HEK293 (cell line): ENCODE measurements at regions not wholly inside any gene's neighbourhood (a gene's known extent, or its start where the extent isn't known, plus 50 kb on each side); places are given as distances from the start of the nearest gene placed in this dataset.

ENCODE experiments used
- CTCF ChIA-PET: fragments of 350-600 bp; formaldehyde crosslinking; extraction: SDS; loops from one replicate; lab custom pipeline; 2021; ENCODE audit warnings: antibody characterized with exemption; lab: Yijun Ruan, JAX
- POLR2A ChIA-PET: fragments of 300-600 bp; formaldehyde crosslinking; extraction: SDS; loops from one replicate; lab custom pipeline; 2020; ENCODE audit warnings: antibody characterized with exemption, inconsistent platforms; lab: Yijun Ruan, JAX
- H3K27ac ChIP-seq: fragments of 200-500 bp; sonication (Bioruptor generic); 2 replicates; pipeline ENCODE4 v1.5.1; 2014; ENCODE audit warnings: low read depth, low read length, control low read depth, inconsistent platforms; ENCODE audit errors: extremely low read depth
- H3K36me3 ChIP-seq, 2 experiments: fragments of 200-500 bp in 1 of 2; sonication (Bioruptor generic) in 1 of 2; 1 replicate in 1 of 2; 2 replicates in 1 of 2; pipeline ENCODE4 v1.5.1; 2014 to 2017; ENCODE audit warnings: inconsistent platforms in 2 of 2, low read length in 2 of 2; ENCODE audit not compliant: control insufficient read depth in 2 of 2, insufficient read depth in 1 of 2
- H3K4me1 ChIP-seq: fragments of 200-500 bp; sonication (Bioruptor generic); 2 replicates; pipeline ENCODE4 v1.5.1; 2014; ENCODE audit warnings: mild to moderate bottlenecking, low read length, inconsistent platforms; ENCODE audit not compliant: control insufficient read depth, insufficient read depth
- H3K4me3 ChIP-seq: 2 replicates; pipeline ENCODE4 v1.5.1; 2011; ENCODE audit warnings: low read depth, mild to moderate bottlenecking, control low read depth, low read length, moderate library complexity
- H3K9me3 ChIP-seq: fragments of 200-500 bp; sonication (Bioruptor generic); 2 replicates; pipeline ENCODE4 v1.5.1; 2014; ENCODE audit warnings: low read depth, low read length, inconsistent platforms; ENCODE audit not compliant: control insufficient read depth, insufficient read depth
- GLIS2 ChIP-seq: fragments of 450-650 bp; formaldehyde crosslinking; IDR thresholded peaks from 2 replicates; pipeline ENCODE4 v1.5.1; 2016; ENCODE audit warnings: missing biosample characterization, missing genetic modification characterization
- PRDM1 ChIP-seq: fragments of 450-650 bp; formaldehyde crosslinking; IDR thresholded peaks from 2 replicates; pipeline ENCODE4; 2016; ENCODE audit warnings: missing biosample characterization, missing genetic modification characterization
- SP3 ChIP-seq: fragments of 450-650 bp; formaldehyde crosslinking; IDR thresholded peaks from 2 replicates; pipeline ENCODE4 v1.5.1; 2016; ENCODE audit warnings: missing biosample characterization, missing genetic modification characterization
- TCF7L2 ChIP-seq: IDR thresholded peaks from 2 replicates; pipeline ENCODE4 v1.6.1; 2011; ENCODE audit warnings: low read depth, mild to moderate bottlenecking, inconsistent platforms, low read length, moderate library complexity, borderline replicate concordance
- ZEB2 ChIP-seq: fragments of 450-650 bp; formaldehyde crosslinking; IDR thresholded peaks from 2 replicates; pipeline ENCODE4 v1.5.1; 2016; ENCODE audit warnings: missing biosample characterization, missing genetic modification characterization
- ZNF10 ChIP-seq: fragments of 450-650 bp; formaldehyde crosslinking; IDR thresholded peaks from 2 replicates; pipeline ENCODE4 v1.5.1; 2017; ENCODE audit warnings: missing biosample characterization, missing genetic modification characterization
- ZNF138 ChIP-seq: fragments of 450-650 bp; formaldehyde crosslinking; IDR thresholded peaks from 2 replicates; pipeline ENCODE4 v1.5.1; 2016; ENCODE audit warnings: missing biosample characterization, missing genetic modification characterization, borderline replicate concordance
- ZNF148 ChIP-seq: fragments of 450-650 bp; formaldehyde crosslinking; IDR thresholded peaks from 2 replicates; pipeline ENCODE4 v1.5.0; 2017; ENCODE audit warnings: missing biosample characterization, missing genetic modification characterization, borderline replicate concordance
- ZNF184 ChIP-seq: fragments of 450-650 bp; IDR thresholded peaks from 2 replicates; pipeline ENCODE4 v1.5.1; 2018; ENCODE audit warnings: missing biosample characterization, mild to moderate bottlenecking, missing genetic modification characterization
- ZNF324 ChIP-seq: fragments of 450-650 bp; formaldehyde crosslinking; IDR thresholded peaks from 2 replicates; pipeline ENCODE4 v1.5.1; 2016; ENCODE audit warnings: missing biosample characterization, missing genetic modification characterization
- ZNF354C ChIP-seq: fragments of 450-650 bp; formaldehyde crosslinking; IDR thresholded peaks from 2 replicates; pipeline ENCODE4 v1.5.1; 2016; ENCODE audit warnings: missing biosample characterization, missing genetic modification characterization, low read depth, borderline replicate concordance
- ZNF366 ChIP-seq: fragments of 450-650 bp; formaldehyde crosslinking; conservative IDR thresholded peaks from 2 replicates; pipeline ENCODE4 v1.5.1; 2016; ENCODE audit warnings: missing biosample characterization, missing genetic modification characterization
- ZNF518A ChIP-seq: fragments of 450-650 bp; formaldehyde crosslinking; conservative IDR thresholded peaks from 2 replicates; pipeline ENCODE4 v1.5.1; 2016; ENCODE audit warnings: low read depth, missing biosample characterization, missing genetic modification characterization
- ZNF530 ChIP-seq: fragments of 450-650 bp; formaldehyde crosslinking; IDR thresholded peaks from 2 replicates; pipeline ENCODE4 v1.5.1; 2016; ENCODE audit warnings: low read depth, missing biosample characterization, missing genetic modification characterization
- ZNF548 ChIP-seq: fragments of 450-650 bp; formaldehyde crosslinking; IDR thresholded peaks from 2 replicates; pipeline ENCODE4 v1.5.1; 2016; ENCODE audit warnings: missing biosample characterization, missing genetic modification characterization
- ZNF558 ChIP-seq: fragments of 450-650 bp; formaldehyde crosslinking; IDR thresholded peaks from 2 replicates; pipeline ENCODE4 v1.5.1; 2016; ENCODE audit warnings: missing biosample characterization, missing genetic modification characterization
- ZNF600 ChIP-seq: fragments of 450-650 bp; formaldehyde crosslinking; IDR thresholded peaks from 2 replicates; pipeline ENCODE4 v1.5.1; 2016; ENCODE audit warnings: missing biosample characterization, missing genetic modification characterization
- ZNF658 ChIP-seq: fragments of 450-650 bp; formaldehyde crosslinking; IDR thresholded peaks from 2 replicates; pipeline ENCODE4; 2016; ENCODE audit warnings: missing biosample characterization, missing genetic modification characterization
- ZNF747 ChIP-seq: fragments of 450-650 bp; formaldehyde crosslinking; IDR thresholded peaks from 2 replicates; pipeline ENCODE4 v1.5.1; 2016; ENCODE audit warnings: missing biosample characterization, missing genetic modification characterization
- TF ChIP-seq, protein P1 (sequence below): sonication (generic); formaldehyde crosslinking; IDR thresholded peaks from 2 replicates; pipeline ENCODE4 v1.8.1; 2022; ENCODE audit warnings: mild to moderate bottlenecking, moderate library complexity, missing genetic modification reagents

DNA sequence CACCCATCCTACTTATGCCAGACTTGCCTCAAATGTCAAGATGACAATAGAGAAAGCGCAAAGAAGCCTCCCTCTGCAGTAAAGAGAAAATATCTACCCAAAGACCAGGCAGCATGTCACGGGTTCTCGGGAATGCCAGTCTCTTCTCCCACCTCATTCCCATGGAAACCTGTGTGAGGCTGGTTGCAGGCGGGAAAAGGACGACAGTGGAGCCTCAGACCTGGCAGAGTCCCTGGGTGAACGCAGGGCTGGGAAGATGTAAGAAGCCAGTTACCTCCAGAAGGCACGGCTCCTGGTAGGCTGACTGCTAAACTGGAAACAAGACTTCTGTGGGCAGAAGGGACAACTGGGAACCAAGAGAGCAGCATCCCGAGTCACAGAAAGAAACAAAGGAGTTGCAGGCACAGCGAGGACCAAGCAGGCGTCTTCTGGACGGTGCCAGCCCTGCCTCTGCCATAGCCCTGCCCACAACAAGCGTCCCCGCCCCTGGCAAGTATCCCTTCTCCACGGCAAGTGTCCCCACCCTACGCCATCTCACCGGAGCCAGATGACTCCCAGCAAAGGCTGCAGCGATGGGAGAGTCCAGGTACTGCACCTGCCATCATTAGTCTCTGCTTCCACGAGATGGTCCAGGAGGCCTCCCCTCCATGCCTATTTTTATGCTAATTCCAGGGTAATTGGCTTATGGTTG is 440.8 kb upstream of the MYT1L start:
- TF ChIP-seq ZNF548 (no peak), ZNF658 (no peak), ZNF747 (no peak), ZNF184 (tag by site-specific recombination) (no peak), GLIS2 (tag by site-specific recombination) (no peak), ZNF530 (no peak), ZNF600 (tag by site-specific recombination) (no peak), ZNF324 (tag by site-specific recombination) (no peak), ZNF518A (tag by site-specific recombination) (no peak), ZNF148 (tag by site-specific recombination) (no peak), ZNF366 (tag by site-specific recombination) (no peak), ZNF10 (tag by site-specific recombination) (no peak), ZNF138 (tag by site-specific recombination) (no peak), ZNF558 (tag by site-specific recombination) (no peak), TCF7L2 (no peak), ZEB2 (tag by site-specific recombination) (no peak), SP3 (tag by site-specific recombination) (no peak), PRDM1 (tag by site-specific recombination) (no peak), ZNF354C (no peak)
- TF ChIP-seq, protein P1, sequence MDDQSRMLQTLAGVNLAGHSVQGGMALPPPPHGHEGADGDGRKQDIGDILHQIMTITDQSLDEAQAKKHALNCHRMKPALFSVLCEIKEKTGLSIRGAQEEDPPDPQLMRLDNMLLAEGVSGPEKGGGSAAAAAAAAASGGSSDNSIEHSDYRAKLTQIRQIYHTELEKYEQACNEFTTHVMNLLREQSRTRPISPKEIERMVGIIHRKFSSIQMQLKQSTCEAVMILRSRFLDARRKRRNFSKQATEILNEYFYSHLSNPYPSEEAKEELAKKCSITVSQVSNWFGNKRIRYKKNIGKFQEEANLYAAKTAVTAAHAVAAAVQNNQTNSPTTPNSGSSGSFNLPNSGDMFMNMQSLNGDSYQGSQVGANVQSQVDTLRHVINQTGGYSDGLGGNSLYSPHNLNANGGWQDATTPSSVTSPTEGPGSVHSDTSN (CRISPR knock-in tag): no peak
- no peak overlapping the region for H3K27ac ChIP-seq
- no peaks in the 10 kb centered on the region for H3K36me3 ChIP-seq
- H3K4me3 ChIP-seq: no peak overlapping the region
- H3K9me3 ChIP-seq: no peaks in the 10 kb centered on the region
- CTCF ChIA-PET: no interaction called here
- no peaks in the 10 kb centered on the region for H3K4me1 ChIP-seq
- POLR2A ChIA-PET: no interaction called here
